Activated T-helper 1 cell treated with Interleukin-2 at 50 U/mL for 16 hours (primary cell): ENCODE measurements at regions not wholly inside any gene's neighbourhood (a gene's known extent, or its start where the extent isn't known, plus 50 kb on each side); places are given as distances from the start of the nearest gene placed in this dataset.

ENCODE experiments used
- DNase-seq: peaks from one replicate; pipeline ENCODE4 v3.0.0-alpha.2; 2020; ENCODE audit warnings: low read depth

- DNase-seq, result no peak
Measured at GRCh38 chrX:5528057-5528456, 700.6 kb downstream of the NLGN4X start.

- DNase-seq, result no peak
Measured at GRCh38 chrX:5526191-5526590, 702.5 kb downstream of the NLGN4X start.

GRCh38 chrX:5490786-5491563, 737.7 kb downstream of the NLGN4X start:
- no peak for DNase-seq

- DNase-seq, result no peak
Measured at GRCh38 chrX:5474282-5474681, 754.4 kb downstream of the NLGN4X start.

GRCh38 chrX:5458300-5458842, 770.3 kb downstream of the NLGN4X start:
- no peak for DNase-seq

- no peak for DNase-seq
Measured at GRCh38 chrX:5449323-5449722, 779.3 kb downstream of the NLGN4X start.

GRCh38 chrX:5431823-5432222, 796.8 kb downstream of the NLGN4X start:
- DNase-seq, result no peak

- no peak for DNase-seq
Measured at GRCh38 chrX:5425119-5425518, 803.5 kb downstream of the NLGN4X start.

GRCh38 chrX:5417381-5417780, 811.3 kb downstream of the NLGN4X start:
- no peak for DNase-seq

- DNase-seq, result no peak
Measured at GRCh38 chrX:5415738-5416137, 812.9 kb downstream of the NLGN4X start.

GRCh38 chrX:5409106-5409505, 819.6 kb downstream of the NLGN4X start:
- no peak for DNase-seq

GRCh38 chrX:5402461-5402860, 826.2 kb downstream of the NLGN4X start:
- DNase-seq, result no peak

GRCh38 chrX:5399403-5399802, 829.3 kb downstream of the NLGN4X start:
- DNase-seq, result no peak

- DNase-seq, result no peak
Measured at GRCh38 chrX:5397409-5397808, 831.3 kb downstream of the NLGN4X start.

GRCh38 chrX:5390376-5390775, 838.3 kb downstream of the NLGN4X start:
- no peak for DNase-seq

GRCh38 chrX:5388087-5388486, 840.6 kb downstream of the NLGN4X start:
- no peak for DNase-seq

GRCh38 chrX:5380426-5380825, 848.2 kb downstream of the NLGN4X start:
- DNase-seq, result no peak

- DNase-seq, result no peak
Measured at GRCh38 chrX:5341902-5342301, 886.8 kb downstream of the NLGN4X start.

- no peak for DNase-seq
Measured at GRCh38 chrX:5337160-5337559, 891.5 kb downstream of the NLGN4X start.

- DNase-seq, result no peak
Measured at GRCh38 chrX:5324546-5324945, 904.1 kb downstream of the NLGN4X start.

- DNase-seq, result no peak
Measured at GRCh38 chrX:5314148-5314547, 914.5 kb downstream of the NLGN4X start.

- no peak for DNase-seq
Measured at GRCh38 chrX:5307416-5307815, 921.3 kb downstream of the NLGN4X start.

GRCh38 chrX:5306654-5307121, 922.0 kb downstream of the NLGN4X start:
- no peak for DNase-seq

- no peak for DNase-seq
Measured at GRCh38 chrX:5305452-5305851, 923.2 kb downstream of the NLGN4X start.
